GM12865 (cell line): ENCODE measurements at regions not wholly inside any gene's neighbourhood (a gene's known extent, or its start where the extent isn't known, plus 50 kb on each side); places are given as distances from the start of the nearest gene placed in this dataset.

Source experiments
- DNase-seq: peaks from one replicate; pipeline ENCODE4 v3.0.0; 2010; ENCODE audit warnings: low read depth
- H3K4me3 ChIP-seq: 2 replicates; pipeline ENCODE4 v1.5.1; 2011; ENCODE audit warnings: mild to moderate bottlenecking, low read depth, low read length, control low read depth
- CTCF ChIP-seq: IDR thresholded peaks from 2 replicates; pipeline ENCODE4 v1.5.1; 2011; ENCODE audit warnings: low read length, control low read depth, low read depth, inconsistent platforms; ENCODE audit not compliant: insufficient read depth; ENCODE audit errors: missing control alignments

DNA sequence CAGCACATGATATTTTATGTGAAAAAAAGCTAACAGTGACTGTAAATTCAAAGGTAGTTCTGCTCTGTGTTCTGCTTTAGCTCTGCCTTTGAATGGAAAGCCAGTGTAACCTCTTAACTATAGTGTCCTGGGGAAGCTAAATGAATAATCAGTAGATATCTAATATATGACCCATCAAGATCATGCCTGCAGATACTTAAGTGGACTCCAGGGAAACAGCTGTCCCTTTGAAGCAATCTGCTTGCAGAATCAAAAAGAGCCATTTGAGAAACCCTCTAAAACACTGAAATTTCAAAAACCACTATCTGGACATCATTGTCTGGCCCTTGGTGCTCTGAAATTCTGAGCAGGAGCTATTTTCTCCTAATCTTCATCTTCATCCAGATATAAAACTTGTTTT, 104.2 kb upstream of the ADGRL4 start:
- no peak for DNase-seq
- H3K4me3 ChIP-seq: no peak overlapping the region
- no peak for TF ChIP-seq CTCF

- no peak overlapping the region for H3K4me3 ChIP-seq
- no peak for TF ChIP-seq CTCF
- DNase-seq: no peak
Measured at GRCh38 chr1:79109445-79109844, 102.9 kb upstream of the ADGRL4 start.

DNA sequence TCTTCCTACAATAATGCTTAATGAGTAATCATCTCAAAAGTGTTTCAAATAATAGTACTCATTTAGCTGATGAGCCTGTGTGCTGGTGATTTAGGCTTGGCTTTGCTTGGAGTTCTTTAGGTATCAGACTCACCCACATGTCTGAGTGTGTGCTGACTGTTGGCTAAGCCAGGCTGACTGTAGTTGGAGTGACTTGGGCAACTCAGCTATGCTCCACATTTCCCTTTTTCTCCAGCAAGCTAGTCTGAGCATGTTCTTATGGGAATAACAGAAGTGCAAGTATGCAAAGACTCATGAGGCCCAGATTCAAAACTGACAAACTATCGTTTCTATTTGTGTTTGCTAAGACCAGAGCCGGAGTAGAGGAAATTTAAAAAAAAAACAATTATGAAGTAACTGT, 99.0 kb upstream of the ADGRL4 start:
- no peak overlapping the region for H3K4me3 ChIP-seq
- no peak for TF ChIP-seq CTCF
- DNase-seq: no peak

DNA sequence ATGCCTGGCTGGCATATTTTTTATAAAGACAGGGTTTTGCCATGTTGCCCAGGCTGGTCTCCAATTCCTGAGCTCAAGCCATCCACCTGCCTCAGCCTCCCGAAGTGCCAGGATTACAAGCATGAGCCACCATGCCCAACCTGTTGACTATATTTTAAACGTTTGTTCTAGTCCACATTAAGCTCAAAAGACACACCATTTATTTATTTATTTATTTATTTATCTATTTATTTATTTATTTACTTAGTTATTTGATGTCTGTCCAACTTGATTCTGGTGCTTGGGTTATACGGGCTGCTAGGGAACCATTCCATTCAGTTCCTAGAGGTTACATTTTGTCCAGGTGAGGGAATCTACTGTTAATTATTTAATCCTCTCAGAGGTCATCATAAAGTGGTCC, 98.1 kb upstream of the ADGRL4 start:
- no peak overlapping the region for H3K4me3 ChIP-seq
- TF ChIP-seq CTCF: no peak
- DNase-seq: no peak

- TF ChIP-seq CTCF: no peak
- no peak for DNase-seq
- H3K4me3 ChIP-seq: no peak overlapping the region
Measured at GRCh38 chr1:79100385-79100784, 93.9 kb upstream of the ADGRL4 start.

DNA sequence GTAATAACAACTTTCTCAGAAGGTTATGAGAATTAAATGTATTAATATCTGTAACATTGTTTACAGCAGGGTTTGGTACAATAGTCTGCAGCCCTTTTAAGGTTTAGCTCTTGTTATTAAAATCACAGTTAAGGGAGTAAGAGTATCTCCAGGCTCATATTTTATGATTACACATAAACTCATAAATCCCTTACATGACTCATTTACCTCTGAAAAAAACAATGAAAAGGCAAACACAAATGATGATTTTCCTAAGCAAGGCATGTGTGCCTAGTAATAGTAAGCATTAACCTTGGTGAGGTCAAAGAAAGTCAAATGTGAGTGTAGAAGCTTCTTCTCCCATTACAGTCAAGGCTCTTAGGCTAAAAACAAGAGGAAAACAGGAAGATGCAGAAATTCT, 84.5 kb upstream of the ADGRL4 start:
- H3K4me3 ChIP-seq: no peak overlapping the region
- TF ChIP-seq CTCF: no peak
- no peak for DNase-seq

DNA sequence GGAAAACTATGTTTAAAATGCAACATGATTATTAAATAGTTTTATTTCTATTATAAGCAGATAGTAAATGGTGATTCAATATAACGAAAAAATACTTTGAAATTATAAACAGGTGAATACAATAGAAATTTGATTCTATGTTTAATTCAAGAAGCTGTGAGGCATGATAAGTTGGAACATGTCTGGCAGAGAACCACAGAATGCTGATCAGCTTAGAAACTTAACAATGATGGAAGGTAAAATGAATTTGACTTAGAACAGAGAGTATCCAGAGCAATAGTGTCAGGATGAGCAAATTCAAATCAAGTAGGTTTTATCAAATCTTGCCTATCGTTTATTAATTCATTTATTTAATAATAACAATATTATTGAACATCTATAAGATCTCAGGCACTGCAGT, 83.4 kb upstream of the ADGRL4 start:
- TF ChIP-seq CTCF: no peak
- H3K4me3 ChIP-seq: no peak overlapping the region
- DNase-seq: no peak
